ENCODE measurements at regions not wholly inside any gene's neighbourhood (a gene's known extent, or its start where the extent isn't known, plus 50 kb on each side); places are given as distances from the start of the nearest gene placed in this dataset.

DNA sequence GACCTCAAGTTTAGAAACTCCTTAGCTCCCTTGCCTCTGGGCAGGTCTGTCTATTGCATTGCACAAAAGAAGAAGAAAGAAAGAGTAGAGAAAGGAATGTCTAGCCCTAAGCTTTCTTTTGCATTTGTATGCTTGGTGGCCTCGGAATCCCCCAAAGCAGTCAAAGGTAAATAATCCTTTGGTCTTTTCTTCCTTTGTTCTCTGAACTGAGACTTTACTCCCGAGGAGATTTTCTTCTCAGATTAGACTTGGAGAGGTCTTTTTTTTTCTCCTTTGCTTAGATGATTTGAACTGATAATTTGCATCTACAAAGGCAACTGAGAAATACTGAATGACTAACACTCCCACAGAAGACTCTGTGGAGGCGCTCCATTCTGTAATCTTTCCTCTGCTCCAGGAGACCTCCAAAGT lies 93.2 kb downstream of the AKR1D1 start:
- no peaks in the 10 kb centered on the region; the same call in 1 of the 2 replicates for H3K9me3 ChIP-seq (ENCODE audit: low read depth, low read length)
- H3K4me3 ChIP-seq: no peak overlapping the region
- no peak overlapping the region for H3K27ac ChIP-seq
- TF ChIP-seq EZH2 (IDR thresholded peaks at IDR 0.05): no peak
- TF ChIP-seq FOXP2 (optimal IDR thresholded peaks at IDR 0.05; ENCODE audit: control extremely low read depth, extremely low read length, insufficient read depth): no peak
- TF ChIP-seq POLR2AphosphoS5 (IDR thresholded peaks at IDR 0.05; ENCODE audit: borderline replicate concordance, low read depth, low read length): no peak
- DNase-seq (ENCODE audit: low read depth, low spot score): no peak
- no peaks in the 10 kb centered on the region for H3K36me3 ChIP-seq (ENCODE audit: insufficient read depth, low read length)
- H3K9ac ChIP-seq (ENCODE audit: insufficient read length): no peak overlapping the region

GRCh38 chr7:138170298-138170697 lies 94.0 kb downstream of the AKR1D1 start:
- Histone ChIP-seq H3K36me3 (ENCODE audit: insufficient read depth, low read length) (no peaks in the 10 kb centered on the region), H3K9ac (ENCODE audit: insufficient read length) (no peak overlapping the region), H3K27ac (no peak overlapping the region), H3K4me3 (no peak overlapping the region), H3K9me3 (ENCODE audit: low read depth, low read length) (no peaks in the 10 kb centered on the region)
- TF ChIP-seq FOXP2 (optimal IDR thresholded peaks at IDR 0.05; ENCODE audit: control extremely low read depth, extremely low read length, insufficient read depth): no peak
- no peak for TF ChIP-seq POLR2AphosphoS5 (IDR thresholded peaks at IDR 0.05; ENCODE audit: borderline replicate concordance, low read depth, low read length)
- TF ChIP-seq EZH2 (IDR thresholded peaks at IDR 0.05): no peak
- DNase-seq (ENCODE audit: low read depth, low spot score): no peak

- TF ChIP-seq FOXP2 (optimal IDR thresholded peaks at IDR 0.05; ENCODE audit: control extremely low read depth, extremely low read length, insufficient read depth): no peak
- TF ChIP-seq EZH2 (IDR thresholded peaks at IDR 0.05): no peak
- TF ChIP-seq POLR2AphosphoS5 (IDR thresholded peaks at IDR 0.05; ENCODE audit: borderline replicate concordance, low read depth, low read length): no peak
- Histone ChIP-seq H3K9ac (ENCODE audit: insufficient read length) (no peak overlapping the region), H3K27ac (no peak overlapping the region), H3K9me3 (ENCODE audit: low read depth, low read length) (no peaks in the 10 kb centered on the region), H3K36me3 (ENCODE audit: insufficient read depth, low read length) (no peaks in the 10 kb centered on the region), H3K4me3 (no peak overlapping the region)
- no peak for DNase-seq (ENCODE audit: low read depth, low spot score)
Observed at GRCh38 chr7:138170959-138171703, 94.9 kb downstream of the AKR1D1 start.

DNA sequence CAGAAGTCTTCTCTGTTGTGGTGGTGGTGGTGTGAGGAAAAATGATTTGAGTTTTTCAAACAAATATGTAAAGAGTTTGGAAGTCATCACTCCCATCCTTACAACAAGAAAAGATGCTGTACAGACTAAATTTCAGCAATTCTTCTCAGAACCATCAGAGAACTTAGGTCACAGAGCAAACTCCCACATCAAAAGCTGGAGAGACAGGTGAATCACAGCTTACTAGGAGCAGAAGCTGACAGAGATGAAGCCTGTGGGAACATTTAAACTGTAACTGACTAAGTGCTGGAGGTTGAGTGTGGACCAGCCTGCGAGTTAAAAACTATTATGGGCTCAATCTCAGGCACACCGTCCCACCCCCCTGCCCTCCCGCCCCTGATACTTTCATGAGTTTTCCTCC lies 97.3 kb downstream of the AKR1D1 start:
- DNase-seq (ENCODE audit: low read depth, low spot score): no peak
- no peak overlapping the region for H3K27ac ChIP-seq
- TF ChIP-seq FOXP2 (optimal IDR thresholded peaks at IDR 0.05; ENCODE audit: control extremely low read depth, extremely low read length, insufficient read depth) (no peak), EZH2 (IDR thresholded peaks at IDR 0.05) (no peak), POLR2AphosphoS5 (IDR thresholded peaks at IDR 0.05; ENCODE audit: borderline replicate concordance, low read depth, low read length) (no peak)
- H3K36me3 ChIP-seq (ENCODE audit: insufficient read depth, low read length): no peaks in the 10 kb centered on the region
- H3K4me3 ChIP-seq: no peak overlapping the region
- no peaks in the 10 kb centered on the region for H3K9me3 ChIP-seq (ENCODE audit: low read depth, low read length)
- H3K9ac ChIP-seq (ENCODE audit: insufficient read length): no peak overlapping the region

- Histone ChIP-seq H3K9ac (ENCODE audit: insufficient read length) (no peak overlapping the region), H3K27ac (no peak overlapping the region), H3K36me3 (ENCODE audit: insufficient read depth, low read length) (no peaks in the 10 kb centered on the region), H3K4me3 (no peak overlapping the region), H3K9me3 (ENCODE audit: low read depth, low read length) (no peaks in the 10 kb centered on the region)
- DNase-seq (ENCODE audit: low read depth, low spot score): no peak
- TF ChIP-seq POLR2AphosphoS5 (IDR thresholded peaks at IDR 0.05; ENCODE audit: borderline replicate concordance, low read depth, low read length) (no peak), FOXP2 (optimal IDR thresholded peaks at IDR 0.05; ENCODE audit: control extremely low read depth, extremely low read length, insufficient read depth) (no peak), EZH2 (IDR thresholded peaks at IDR 0.05) (no peak)
Observed at GRCh38 chr7:138176060-138176459, 99.8 kb downstream of the AKR1D1 start.

DNA sequence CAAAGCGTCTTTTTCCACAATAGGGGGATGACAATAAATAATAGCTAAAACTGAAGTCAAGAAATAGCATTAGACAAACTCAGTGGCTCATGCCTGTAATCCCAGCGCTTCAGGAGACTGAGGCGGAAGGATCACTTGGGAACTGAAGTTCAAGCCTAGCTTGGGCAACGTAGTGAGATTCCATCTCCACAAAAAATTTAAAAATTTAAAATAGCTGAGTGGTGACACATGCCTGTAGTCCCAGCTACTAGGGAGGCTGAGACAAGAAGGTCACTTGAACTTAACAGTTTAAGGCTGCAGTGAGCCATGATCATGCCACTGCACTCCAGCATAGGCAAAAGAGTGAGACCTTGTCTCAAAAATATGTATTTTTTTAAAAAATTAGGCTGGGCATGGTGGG lies 107.9 kb downstream of the AKR1D1 start:
- no peak overlapping the region for H3K4me3 ChIP-seq
- no peaks in the 10 kb centered on the region for H3K36me3 ChIP-seq (ENCODE audit: insufficient read depth, low read length)
- no peak overlapping the region for H3K9ac ChIP-seq (ENCODE audit: insufficient read length)
- no peak for TF ChIP-seq FOXP2 (optimal IDR thresholded peaks at IDR 0.05; ENCODE audit: control extremely low read depth, extremely low read length, insufficient read depth)
- no peak for TF ChIP-seq EZH2 (IDR thresholded peaks at IDR 0.05)
- no peak for TF ChIP-seq POLR2AphosphoS5 (IDR thresholded peaks at IDR 0.05; ENCODE audit: borderline replicate concordance, low read depth, low read length)
- DNase-seq (ENCODE audit: low read depth, low spot score): no peak
- H3K27ac ChIP-seq: no peak overlapping the region
- 0 out of 2 replicates have a peak, but pooled peaks cover 2% of the 10 kb centered on the region for H3K9me3 ChIP-seq (ENCODE audit: low read depth, low read length)

GRCh38 chr7:138185132-138185908 lies 109.1 kb downstream of the AKR1D1 start:
- Histone ChIP-seq H3K36me3 (ENCODE audit: insufficient read depth, low read length) (no peaks in the 10 kb centered on the region), H3K27ac (no peak overlapping the region), H3K9me3 (ENCODE audit: low read depth, low read length) (0 out of 2 replicates have a peak, but pooled peaks cover 2% of the 10 kb centered on the region), H3K4me3 (no peak overlapping the region), H3K9ac (ENCODE audit: insufficient read length) (no peak overlapping the region)
- TF ChIP-seq POLR2AphosphoS5 (IDR thresholded peaks at IDR 0.05; ENCODE audit: borderline replicate concordance, low read depth, low read length): no peak
- no peak for TF ChIP-seq FOXP2 (optimal IDR thresholded peaks at IDR 0.05; ENCODE audit: control extremely low read depth, extremely low read length, insufficient read depth)
- TF ChIP-seq EZH2 (IDR thresholded peaks at IDR 0.05): no peak
- DNase-seq (ENCODE audit: low read depth, low spot score): no peak

- H3K27ac ChIP-seq: no peak overlapping the region
- no peaks in the 10 kb centered on the region for H3K36me3 ChIP-seq (ENCODE audit: insufficient read depth, low read length)
- H3K9ac ChIP-seq (ENCODE audit: insufficient read length): no peak overlapping the region
- DNase-seq (ENCODE audit: low read depth, low spot score): no peak
- 0 out of 2 replicates have a peak, but pooled peaks cover 2% of the 10 kb centered on the region for H3K9me3 ChIP-seq (ENCODE audit: low read depth, low read length)
- H3K4me3 ChIP-seq: no peak overlapping the region
- no peak for TF ChIP-seq EZH2 (IDR thresholded peaks at IDR 0.05)
- TF ChIP-seq POLR2AphosphoS5 (IDR thresholded peaks at IDR 0.05; ENCODE audit: borderline replicate concordance, low read depth, low read length): no peak
- TF ChIP-seq FOXP2 (optimal IDR thresholded peaks at IDR 0.05; ENCODE audit: control extremely low read depth, extremely low read length, insufficient read depth): no peak
Observed at GRCh38 chr7:138186951-138187351, 110.7 kb downstream of the AKR1D1 start.
